NT2/D1 (cell line): ENCODE measurements at regions not wholly inside any gene's neighbourhood (a gene's known extent, or its start where the extent isn't known, plus 50 kb on each side); places are given as distances from the start of the nearest gene placed in this dataset.
A peak's percentile ranks its signal among the peaks of the same experiment; 100 is the strongest.

ENCODE experiments used
- DNase-seq: peaks from one replicate; pipeline ENCODE4 v3.0.0-alpha.2; 2011; ENCODE audit warnings: low read depth, low spot score
- H3K27me3 ChIP-seq: 2 replicates; pipeline ENCODE4 v1.6.0; 2011; ENCODE audit warnings: mild to moderate bottlenecking; ENCODE audit not compliant: insufficient read length, insufficient read depth
- H3K36me3 ChIP-seq: 2 replicates; pipeline ENCODE4 v1.6.1; 2011; ENCODE audit warnings: mild to moderate bottlenecking, low read length, mixed read lengths; ENCODE audit not compliant: insufficient read depth, insufficient read length
- H3K4me1 ChIP-seq: 2 replicates; pipeline ENCODE4 v1.5.1; 2011; ENCODE audit not compliant: insufficient read depth, insufficient read length
- H3K4me3 ChIP-seq: 2 replicates; pipeline ENCODE4 v1.5.1; 2011; ENCODE audit warnings: low read depth; ENCODE audit not compliant: insufficient read length
- H3K9ac ChIP-seq: 2 replicates; pipeline ENCODE4 v1.6.0; 2011; ENCODE audit warnings: low read depth; ENCODE audit not compliant: insufficient read length
- H3K9me3 ChIP-seq: 2 replicates; pipeline ENCODE4 v1.5.1; 2011; ENCODE audit warnings: mild to moderate bottlenecking, low read length; ENCODE audit not compliant: insufficient read depth
- SUZ12 ChIP-seq: IDR thresholded peaks from 2 replicates; pipeline ENCODE4 v1.6.1; 2011; ENCODE audit not compliant: insufficient read length, insufficient read depth; ENCODE audit errors: extremely low read depth
- YY1 ChIP-seq: IDR thresholded peaks from 2 replicates; pipeline ENCODE4 v1.6.1; 2011; ENCODE audit not compliant: insufficient read length, insufficient read depth
- ZNF274 ChIP-seq: IDR thresholded peaks from 2 replicates; pipeline ENCODE4 v1.6.1; 2011; ENCODE audit warnings: mild to moderate bottlenecking, low read depth, low read length

DNA sequence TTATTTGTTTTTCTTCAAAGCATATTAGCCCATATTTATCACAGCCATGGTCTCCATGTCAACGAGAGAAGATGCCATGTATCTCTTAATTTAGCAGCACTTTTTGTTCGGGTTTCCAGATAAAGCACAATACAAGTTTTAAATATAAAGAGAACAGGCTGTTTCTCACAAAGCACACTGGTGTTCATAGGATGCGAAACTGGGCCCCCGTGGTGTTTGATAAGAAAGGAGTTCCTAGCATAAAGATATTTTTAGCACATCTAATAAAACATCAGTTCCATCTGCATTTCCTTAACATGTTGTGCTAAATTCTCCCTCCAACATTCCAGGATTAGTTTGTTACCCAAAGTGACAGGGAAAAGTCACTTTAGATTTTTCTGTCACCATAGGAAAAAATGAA is 72.4 kb upstream of the EDNRB start:
- TF ChIP-seq ZNF274 = no peak

DNA sequence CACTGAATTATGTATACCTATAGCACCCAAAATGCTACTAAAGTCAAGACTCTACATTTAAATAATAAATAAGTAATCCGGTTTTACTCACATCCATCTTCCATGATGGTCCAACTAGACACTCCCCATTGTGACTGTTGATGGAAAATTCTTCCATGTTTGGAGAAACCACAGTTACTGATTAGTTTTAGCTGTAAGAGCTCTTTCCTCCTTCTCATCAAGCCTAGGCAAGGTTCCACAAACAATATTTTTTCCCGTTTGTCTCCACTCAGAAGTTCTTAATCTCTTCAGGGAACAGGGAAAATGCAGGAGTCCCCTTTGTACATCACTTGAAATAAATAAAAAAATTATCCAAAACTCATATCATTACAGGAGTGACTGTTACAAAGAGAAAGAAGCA is 70.7 kb upstream of the EDNRB start:
- H3K9me3 ChIP-seq = no peaks in the 10 kb centered on the region
- H3K9ac ChIP-seq = no peak overlapping the region
- no peak overlapping the region for H3K4me3 ChIP-seq
- H3K4me1 ChIP-seq = no peaks in the 10 kb centered on the region
- H3K36me3 ChIP-seq = no peaks in the 10 kb centered on the region
- DNase-seq = no peak
- H3K27me3 ChIP-seq = no peaks in the 10 kb centered on the region
- TF ChIP-seq YY1 (no peak), ZNF274 (no peak), SUZ12 (no peak)

More for the DNA sequence above, 72.4 kb upstream of the EDNRB start:
- no peak overlapping the region for H3K9ac ChIP-seq
- H3K9me3 ChIP-seq = no peaks in the 10 kb centered on the region
- no peaks in the 10 kb centered on the region for H3K27me3 ChIP-seq
- no peak overlapping the region for H3K4me3 ChIP-seq
- no peaks in the 10 kb centered on the region for H3K4me1 ChIP-seq
- no peak for DNase-seq
- H3K36me3 ChIP-seq = no peaks in the 10 kb centered on the region

DNA sequence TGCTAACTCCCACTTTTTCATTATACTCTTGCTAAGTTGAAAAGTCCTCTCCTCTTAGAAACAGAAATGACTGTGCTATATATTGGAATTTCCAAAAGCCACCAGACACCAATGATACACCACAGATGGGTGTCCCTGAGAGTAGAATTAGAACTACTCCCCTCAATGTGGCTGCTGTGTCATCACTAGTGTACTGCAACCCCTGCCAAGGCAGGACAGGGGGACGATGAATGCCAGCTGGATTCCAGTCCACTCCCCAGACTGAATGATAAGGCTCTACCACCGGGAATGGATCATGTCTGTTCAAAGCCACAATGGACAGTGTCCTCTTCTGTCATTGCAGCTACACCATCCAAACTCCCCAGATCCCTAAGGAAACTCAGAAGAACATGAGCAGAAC is 69.7 kb upstream of the EDNRB start:
- no peaks in the 10 kb centered on the region for H3K9me3 ChIP-seq
- H3K4me1 ChIP-seq = no peaks in the 10 kb centered on the region
- H3K4me3 ChIP-seq = no peak overlapping the region
- H3K36me3 ChIP-seq = no peaks in the 10 kb centered on the region
- H3K9ac ChIP-seq = no peak overlapping the region
- no peak for DNase-seq
- H3K27me3 ChIP-seq = no peaks in the 10 kb centered on the region
- TF ChIP-seq ZNF274 = no peak
- no peak for TF ChIP-seq YY1
- TF ChIP-seq SUZ12 = no peak

DNA sequence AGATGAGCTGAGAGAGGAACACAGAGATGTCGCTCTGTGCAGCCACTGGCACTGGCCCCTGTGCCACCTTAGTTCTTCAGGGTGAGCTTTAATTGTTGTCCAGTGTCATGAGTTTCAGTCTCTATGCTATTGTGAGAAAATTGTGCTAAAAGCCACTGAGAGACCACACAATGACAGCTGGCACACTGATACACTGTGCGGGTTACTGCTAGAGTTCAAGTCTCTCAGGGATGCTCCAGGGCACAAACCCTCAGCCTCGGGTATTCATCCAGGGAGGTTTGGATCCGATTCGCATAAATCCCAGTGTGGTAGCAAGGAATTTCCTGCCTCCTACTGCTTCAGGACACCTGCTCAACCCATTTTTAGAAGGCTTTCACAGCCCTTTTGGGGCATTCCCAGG is 68.1 kb upstream of the EDNRB start:
- TF ChIP-seq SUZ12 = no peak
- TF ChIP-seq ZNF274 = no peak
- no peak for TF ChIP-seq YY1
- Histone ChIP-seq H3K4me3 (no peak overlapping the region), H3K27me3 (no peaks in the 10 kb centered on the region), H3K9me3 (no peaks in the 10 kb centered on the region), H3K9ac (no peak overlapping the region), H3K36me3 (no peaks in the 10 kb centered on the region), H3K4me1 (no peaks in the 10 kb centered on the region)
- no peak for DNase-seq

DNA sequence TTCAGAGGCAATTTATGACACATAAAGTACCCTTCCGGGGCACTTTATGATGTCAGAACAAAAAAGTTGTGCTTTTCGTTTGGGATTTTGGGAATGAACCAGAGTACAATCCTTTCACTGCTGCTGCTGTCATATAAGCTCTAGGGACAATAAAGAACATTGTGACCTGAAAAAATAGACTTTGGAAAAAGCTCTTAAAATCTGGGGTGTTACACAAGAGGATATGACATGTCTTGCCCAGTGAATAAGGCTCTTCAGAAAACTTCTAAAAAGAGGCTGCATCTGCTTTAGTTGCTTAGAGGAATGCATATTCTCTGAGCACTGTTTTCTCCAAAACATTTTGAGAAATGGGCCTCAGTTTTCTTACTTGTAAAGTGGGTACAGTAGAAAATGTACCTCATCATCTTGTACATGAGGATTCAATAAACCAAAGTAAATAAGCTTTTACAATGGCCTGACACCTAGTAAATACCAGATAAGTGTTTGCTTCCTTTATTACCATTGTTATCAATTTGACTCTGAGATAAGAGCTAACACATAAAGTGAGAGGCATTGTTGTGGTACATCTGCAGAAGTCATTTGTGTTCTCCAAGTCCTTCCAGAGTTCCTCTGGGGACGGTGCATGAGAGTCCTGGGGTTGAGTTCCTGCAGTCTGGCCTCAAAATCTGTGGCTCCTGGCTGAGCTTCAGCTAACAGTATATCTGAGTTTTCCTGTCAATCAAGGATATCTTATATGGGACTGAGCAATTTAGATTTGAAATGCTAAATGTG is 67.4 kb upstream of the EDNRB start:
- H3K4me1 ChIP-seq = no peaks in the 10 kb centered on the region
- DNase-seq = no peak
- no peak overlapping the region for H3K9ac ChIP-seq
- TF ChIP-seq ZNF274 = no peak
- TF ChIP-seq YY1 = no peak
- no peak for TF ChIP-seq SUZ12
- H3K9me3 ChIP-seq = no peaks in the 10 kb centered on the region
- H3K4me3 ChIP-seq = no peak overlapping the region
- H3K36me3 ChIP-seq = no peaks in the 10 kb centered on the region
- H3K27me3 ChIP-seq = no peaks in the 10 kb centered on the region

DNA sequence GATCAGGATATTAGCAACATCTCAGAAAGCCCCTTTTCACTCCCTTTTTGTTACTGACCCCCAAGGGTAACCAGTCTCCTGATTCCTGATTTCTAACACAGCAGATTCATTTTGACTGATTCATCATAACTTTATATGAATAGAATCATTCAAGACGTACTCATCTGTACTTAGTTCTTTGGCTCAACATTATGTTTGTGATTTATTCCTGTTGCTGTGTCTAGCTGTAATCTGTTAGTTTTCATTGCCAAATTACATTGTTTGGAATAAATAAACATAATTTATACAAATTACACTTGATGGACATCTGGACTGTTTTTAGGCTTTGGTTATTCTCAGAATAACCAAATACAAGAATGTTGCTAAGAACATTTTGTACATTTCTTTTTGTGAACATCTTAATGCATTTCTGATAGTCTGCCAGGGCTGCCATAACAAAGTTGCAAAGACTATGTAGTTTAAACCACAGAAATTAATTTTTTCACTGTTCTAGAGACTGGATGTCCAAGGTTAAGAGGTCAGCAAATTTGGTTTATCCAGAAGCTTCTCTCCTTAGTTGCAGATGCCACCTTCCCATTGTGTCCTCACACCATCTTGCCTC is 62.8 kb upstream of the EDNRB start:
- Histone ChIP-seq H3K36me3 (no peaks in the 10 kb centered on the region), H3K4me1 (no peaks in the 10 kb centered on the region), H3K9ac (no peak overlapping the region), H3K27me3 (no peaks in the 10 kb centered on the region), H3K9me3 (no peaks in the 10 kb centered on the region), H3K4me3 (no peak overlapping the region)
- DNase-seq = no peak
- TF ChIP-seq SUZ12 (no peak), YY1 (no peak), ZNF274 (no peak)

DNA sequence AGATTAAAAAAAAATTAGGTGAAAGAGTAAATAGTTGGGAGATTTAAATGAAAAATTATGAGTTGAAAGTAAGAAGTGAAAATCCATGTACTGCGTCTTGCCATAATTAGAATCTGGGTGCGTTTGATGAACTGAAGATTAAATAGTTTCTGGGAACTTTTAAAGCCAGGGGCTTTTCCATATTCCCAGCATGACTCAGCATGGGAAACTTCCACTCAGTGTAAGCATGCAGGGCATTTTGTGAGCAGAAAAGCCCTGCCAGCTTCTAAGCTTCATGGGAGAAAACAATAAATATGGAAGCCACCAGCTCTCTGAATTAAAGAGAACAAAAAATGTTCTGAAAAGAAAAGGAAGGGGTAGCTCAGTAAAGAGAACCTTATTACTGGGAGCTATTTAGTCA is 62.0 kb upstream of the EDNRB start:
- H3K9me3 ChIP-seq = no peaks in the 10 kb centered on the region
- H3K27me3 ChIP-seq = no peaks in the 10 kb centered on the region
- H3K4me1 ChIP-seq = no peaks in the 10 kb centered on the region
- TF ChIP-seq YY1 (no peak), SUZ12 (no peak), ZNF274 (no peak)
- H3K36me3 ChIP-seq = no peaks in the 10 kb centered on the region
- no peak overlapping the region for H3K4me3 ChIP-seq
- DNase-seq = peak; percentile 2
- no peak overlapping the region for H3K9ac ChIP-seq
